ENCODE measurements at regions not wholly inside any gene's neighbourhood (a gene's known extent, or its start where the extent isn't known, plus 50 kb on each side); places are given as distances from the start of the nearest gene placed in this dataset.
"Not testable (repeated sequence)": the region's sequence is repeated elsewhere in the genome, so short reads cannot be mapped to it uniquely, and the experiment has no call there.

GRCh38 chr6:11894212-11894611 is 115.6 kb upstream of the ADTRP start:
- no peak overlapping the region for H3K4me3 ChIP-seq (ENCODE audit: low read depth, low read length)
- TF ChIP-seq CTCF (IDR thresholded peaks at IDR 0.05; ENCODE audit: insufficient read depth, low read length), result no peak
- no peak for DNase-seq (ENCODE audit: low read depth)

- no peak for TF ChIP-seq CTCF (IDR thresholded peaks at IDR 0.05; ENCODE audit: insufficient read depth, low read length)
- no peak overlapping the region for H3K4me3 ChIP-seq (ENCODE audit: low read depth, low read length)
- DNase-seq (ENCODE audit: low read depth), result no peak
Measured at GRCh38 chr6:11891547-11891946, 112.9 kb upstream of the ADTRP start.

- no peak for DNase-seq (ENCODE audit: low read depth)
- no peak for TF ChIP-seq CTCF (IDR thresholded peaks at IDR 0.05; ENCODE audit: insufficient read depth, low read length)
- no peak overlapping the region for H3K4me3 ChIP-seq (ENCODE audit: low read depth, low read length)
Measured at GRCh38 chr6:11890849-11891248, 112.2 kb upstream of the ADTRP start.

GRCh38 chr6:11890209-11890608 is 111.6 kb upstream of the ADTRP start:
- no peak for TF ChIP-seq CTCF (IDR thresholded peaks at IDR 0.05; ENCODE audit: insufficient read depth, low read length)
- no peak overlapping the region for H3K4me3 ChIP-seq (ENCODE audit: low read depth, low read length)
- DNase-seq (ENCODE audit: low read depth), result no peak

- H3K4me3 ChIP-seq (ENCODE audit: low read depth, low read length), result no peak overlapping the region
- no peak for DNase-seq (ENCODE audit: low read depth)
- TF ChIP-seq CTCF (IDR thresholded peaks at IDR 0.05; ENCODE audit: insufficient read depth, low read length), result no peak
Measured at GRCh38 chr6:11889572-11889971, 111.0 kb upstream of the ADTRP start.

GRCh38 chr6:11888727-11889126 is 110.1 kb upstream of the ADTRP start:
- TF ChIP-seq CTCF (IDR thresholded peaks at IDR 0.05; ENCODE audit: insufficient read depth, low read length), result no peak
- no peak for DNase-seq (ENCODE audit: low read depth)
- H3K4me3 ChIP-seq (ENCODE audit: low read depth, low read length), result no peak overlapping the region

GRCh38 chr6:11885159-11885558 is 106.6 kb upstream of the ADTRP start:
- TF ChIP-seq CTCF (IDR thresholded peaks at IDR 0.05; ENCODE audit: insufficient read depth, low read length), result no peak
- no peak for DNase-seq (ENCODE audit: low read depth)
- no peak overlapping the region for H3K4me3 ChIP-seq (ENCODE audit: low read depth, low read length)

GRCh38 chr6:11883471-11883870 is 104.9 kb upstream of the ADTRP start:
- H3K4me3 ChIP-seq (ENCODE audit: low read depth, low read length); DNase-seq (ENCODE audit: low read depth): not testable (repeated sequence)

- not testable (repeated sequence) for DNase-seq (ENCODE audit: low read depth); H3K4me3 ChIP-seq (ENCODE audit: low read depth, low read length)
Measured at GRCh38 chr6:11880156-11880555, 101.6 kb upstream of the ADTRP start.

All from fibroblast of the aortic adventitia (primary cell).